H9 (cell line): ENCODE measurements at regions not wholly inside any gene's neighbourhood (a gene's known extent, or its start where the extent isn't known, plus 50 kb on each side); places are given as distances from the start of the nearest gene placed in this dataset.

Source experiments
- DNase-seq: peaks from one replicate; pipeline ENCODE4 v3.0.0-alpha.2; 2017
- H2AFZ ChIP-seq: one replicate; pipeline ENCODE4 v1.6.1; 2013; ENCODE audit warnings: mild to moderate bottlenecking, low read length, control low read depth, moderate library complexity
- H2AK5ac ChIP-seq: 2 replicates; pipeline ENCODE4 v1.6.1; 2013; ENCODE audit warnings: low read length, control low read depth, mixed read lengths; ENCODE audit not compliant: insufficient read length
- H2BK120ac ChIP-seq: one replicate; pipeline ENCODE4 v1.6.1; 2013; ENCODE audit warnings: low read depth, mild to moderate bottlenecking, low read length, control low read depth, inconsistent platforms; ENCODE audit not compliant: poor library complexity, severe bottlenecking
- H2BK12ac ChIP-seq: 2 replicates; pipeline ENCODE4 v1.6.1; 2013; ENCODE audit warnings: low read length, control low read depth, mixed read lengths, low read depth; ENCODE audit not compliant: insufficient read length
- H2BK15ac ChIP-seq: 2 replicates; pipeline ENCODE4 v1.6.1; 2013; ENCODE audit warnings: low read depth, low read length, control low read depth
- H2BK20ac ChIP-seq: one replicate; pipeline ENCODE4 v1.6.1; 2013; ENCODE audit warnings: low read depth, mild to moderate bottlenecking, low read length, control low read depth, inconsistent platforms; ENCODE audit not compliant: poor library complexity, severe bottlenecking
- H2BK5ac ChIP-seq: 2 replicates; pipeline ENCODE4 v1.6.1; 2013; ENCODE audit warnings: low read length, control low read depth, mixed read lengths; ENCODE audit not compliant: insufficient read length
- H3K14ac ChIP-seq: 2 replicates; pipeline ENCODE4 v1.6.1; 2013; ENCODE audit warnings: low read length, control low read depth; ENCODE audit not compliant: insufficient read depth
- H3K18ac ChIP-seq: 2 replicates; pipeline ENCODE4 v1.6.1; 2013; ENCODE audit warnings: low read depth, mild to moderate bottlenecking, mixed read lengths, low read length, control low read depth; ENCODE audit not compliant: insufficient read length
- H3K23ac ChIP-seq: 2 replicates; pipeline ENCODE4 v1.6.1; 2013; ENCODE audit warnings: low read length, control low read depth, mixed read lengths, low read depth; ENCODE audit not compliant: insufficient read length
- H3K23me2 ChIP-seq: 2 replicates; pipeline ENCODE4 v1.6.1; 2013; ENCODE audit warnings: low read depth, mild to moderate bottlenecking, mixed read lengths, low read length, control low read depth; ENCODE audit not compliant: insufficient read length, poor library complexity, severe bottlenecking
- H3K27ac ChIP-seq: 2 replicates; pipeline ENCODE4 v1.5.1; 2013; ENCODE audit warnings: low read length, control low read depth, mixed read lengths, low read depth; ENCODE audit not compliant: insufficient read length
- H3K27me3 ChIP-seq: 2 replicates; pipeline ENCODE4 v1.6.1; 2013; ENCODE audit warnings: low read length, control low read depth, inconsistent platforms; ENCODE audit not compliant: insufficient read depth
- H3K4ac ChIP-seq: 2 replicates; pipeline ENCODE4 v1.6.1; 2013; ENCODE audit warnings: low read depth, mild to moderate bottlenecking, control low read depth, inconsistent platforms, low read length, moderate library complexity
- H3K4me1 ChIP-seq: 2 replicates; pipeline ENCODE4 v1.6.1; 2013; ENCODE audit warnings: low read length, control low read depth, inconsistent platforms; ENCODE audit not compliant: insufficient read depth
- H3K4me2 ChIP-seq: 2 replicates; pipeline ENCODE4 v1.6.1; 2013; ENCODE audit warnings: low read length, control low read depth, mixed read lengths; ENCODE audit not compliant: insufficient read length, insufficient read depth
- H3K56ac ChIP-seq: 2 replicates; pipeline ENCODE4 v1.6.1; 2013; ENCODE audit warnings: low read depth, mild to moderate bottlenecking, mixed read lengths, low read length, control low read depth; ENCODE audit not compliant: insufficient read length
- H3K79me1 ChIP-seq: 2 replicates; pipeline ENCODE4 v1.6.1; 2013; ENCODE audit warnings: low read depth, mild to moderate bottlenecking, moderate library complexity, low read length, control low read depth, inconsistent platforms; ENCODE audit not compliant: insufficient read depth, poor library complexity, severe bottlenecking
- H3K79me2 ChIP-seq: 2 replicates; pipeline ENCODE4 v1.6.1; 2013; ENCODE audit warnings: low read length, control low read depth, inconsistent platforms; ENCODE audit not compliant: insufficient read depth
- H3K9ac ChIP-seq: 2 replicates; pipeline ENCODE4 v1.6.1; 2013; ENCODE audit warnings: low read length, control low read depth, mixed read lengths; ENCODE audit not compliant: insufficient read length; ENCODE audit errors: extremely low read depth
- H3K9me3 ChIP-seq: one replicate; pipeline ENCODE4 v1.6.1; 2013; ENCODE audit warnings: low read depth, low read length, inconsistent platforms; ENCODE audit not compliant: control insufficient read depth
- H3T11ph ChIP-seq: one replicate; pipeline ENCODE4 v1.6.1; 2013; ENCODE audit warnings: mild to moderate bottlenecking, low read length, control low read depth, inconsistent platforms
- H4K20me1 ChIP-seq: one replicate; pipeline ENCODE4 v1.6.1; 2013; ENCODE audit not compliant: control insufficient read depth, insufficient read length, insufficient read depth
- H4K5ac ChIP-seq: 2 replicates; pipeline ENCODE4 v1.6.1; 2013; ENCODE audit warnings: low read depth, mild to moderate bottlenecking, mixed read lengths, low read length, control low read depth; ENCODE audit not compliant: insufficient read length
- H4K8ac ChIP-seq: replicated peaks from 2 replicates; pipeline ENCODE4 v1.6.1; 2013; ENCODE audit warnings: low read length, control low read depth, mixed read lengths, low read depth; ENCODE audit not compliant: insufficient read length
- H4K91ac ChIP-seq: 2 replicates; pipeline ENCODE4 v1.6.1; 2013; ENCODE audit warnings: low read depth, mild to moderate bottlenecking, moderate library complexity, mixed read lengths, low read length, control low read depth; ENCODE audit not compliant: insufficient read length
- H3K27ac Mint-ChIP-seq, 3 experiments: 2 replicates in 2 of 3; 3 replicates in 1 of 3; pipeline ENCODE4 v1.8.0; 2020 to 2021; ENCODE audit warnings: mixed read lengths in 3 of 3, mild to moderate bottlenecking in 1 of 3, moderate library complexity in 1 of 3
- H3K27me3 Mint-ChIP-seq: 2 replicates; pipeline ENCODE4 v1.8.0; 2021; ENCODE audit warnings: low read depth, mild to moderate bottlenecking, moderate library complexity, mixed read lengths
- H3K36me3 Mint-ChIP-seq, 3 experiments: 2 replicates in 2 of 3; 3 replicates in 1 of 3; pipeline ENCODE4 v1.8.0; 2020 to 2021; ENCODE audit warnings: low read depth in 3 of 3, mixed read lengths in 3 of 3; ENCODE audit not compliant: insufficient read depth in 1 of 3
- H3K4me1 Mint-ChIP-seq, 2 experiments: 2 replicates each; pipeline ENCODE4 v1.8.0; 2020; ENCODE audit warnings: mixed read lengths in 2 of 2
- H3K4me3 Mint-ChIP-seq, 2 experiments: 2 replicates in 1 of 2; 3 replicates in 1 of 2; pipeline ENCODE4 v1.8.0; 2020 to 2021; ENCODE audit warnings: mild to moderate bottlenecking in 2 of 2, mixed read lengths in 2 of 2, moderate library complexity in 1 of 2
- H3K9me3 Mint-ChIP-seq, 2 experiments: 2 replicates in 1 of 2; 3 replicates in 1 of 2; pipeline ENCODE4 v1.8.0; 2020; ENCODE audit warnings: mild to moderate bottlenecking in 2 of 2, mixed read lengths in 2 of 2, moderate library complexity in 1 of 2
- WGBS: extraction: QIAGEN DNeasy Blood & Tissue Kit; methylation state at CpG from one replicate; pipeline ENCODE4 v1.1.7; 2013; ENCODE audit warnings: missing lambda C conversion rate, low lambda C conversion rate, mixed read lengths; ENCODE audit not compliant: insufficient read length; ENCODE audit errors: extremely low coverage; 5-methylcytosine and 5-hydroxymethylcytosine counted together
- TF ChIP-seq, protein P1 (sequence below): fragments of 200-600 bp; sonication (generic); conservative IDR thresholded peaks from 3 replicates; pipeline ENCODE4 v1.8.0; 2021; ENCODE audit warnings: antibody characterized with exemption, mild to moderate bottlenecking

DNA sequence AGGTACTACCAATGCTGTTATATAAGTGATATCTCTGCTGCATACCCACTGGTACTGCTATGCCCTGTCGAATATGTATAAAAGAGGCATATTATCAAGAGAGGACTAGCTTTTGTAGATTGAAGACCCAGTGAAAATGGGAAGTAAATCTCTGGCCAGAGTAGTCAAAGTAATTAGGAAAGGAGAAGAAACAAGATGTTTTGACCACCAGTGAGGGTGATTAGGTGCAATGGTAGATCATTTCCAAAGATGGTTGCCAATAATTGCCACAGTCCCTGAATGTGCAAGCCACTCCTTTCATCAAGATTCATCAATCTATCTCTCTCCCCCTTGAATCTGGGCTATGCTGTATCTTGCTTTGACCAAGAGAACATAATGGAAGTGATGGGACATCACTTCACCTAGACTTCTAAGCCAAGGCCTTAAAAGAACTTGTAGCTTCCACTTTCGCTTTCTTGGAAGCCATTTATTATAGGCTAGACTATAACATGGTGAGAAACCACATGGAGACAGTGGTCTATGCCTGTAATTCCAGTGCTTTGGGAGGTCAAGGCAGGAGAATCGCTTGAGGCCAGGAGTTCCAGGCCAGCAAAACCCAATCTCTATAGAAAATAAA lies 52.6 kb upstream of the ST8SIA6 start:
- H3K79me1 ChIP-seq = no peaks in the 10 kb centered on the region
- H3K4me3 Mint-ChIP-seq = no peak overlapping the region
- no peak overlapping the region for H3K9ac ChIP-seq
- no CpG with 5 or more reads among the region's 3 CpGs for WGBS
- H4K91ac ChIP-seq = no peak overlapping the region
- H2BK5ac ChIP-seq = no peak overlapping the region
- H3K18ac ChIP-seq = no peak overlapping the region
- H3K27me3 ChIP-seq = no peaks in the 10 kb centered on the region
- H3K27ac ChIP-seq = no peak overlapping the region
- H3K23me2 ChIP-seq = no peaks in the 10 kb centered on the region
- H2AFZ ChIP-seq = no peak overlapping the region
- no peak overlapping the region for H2BK120ac ChIP-seq
- H3K56ac ChIP-seq = no peak overlapping the region
- H4K5ac ChIP-seq = no peak overlapping the region
- no peaks in the 10 kb centered on the region; a peak in 1 of 5 replicates for H3K9me3 Mint-ChIP-seq
- H2BK12ac ChIP-seq = no peak overlapping the region
- no peak for DNase-seq
- H3K27me3 Mint-ChIP-seq = 0 out of 2 replicates have a peak, but pooled peaks cover 4% of the 10 kb centered on the region
- H4K20me1 ChIP-seq = no peaks in the 10 kb centered on the region
- no peak overlapping the region for H3T11ph ChIP-seq
- H2BK20ac ChIP-seq = no peak overlapping the region
- no peak overlapping the region for H3K23ac ChIP-seq
- no peak overlapping the region for H2AK5ac ChIP-seq
- H3K27ac Mint-ChIP-seq = no peak overlapping the region
- no peaks in the 10 kb centered on the region; a peak in 2 of 4 replicates for H3K4me1 Mint-ChIP-seq
- H3K4me2 ChIP-seq = no peak overlapping the region
- no peak overlapping the region for H3K4ac ChIP-seq
- no peak overlapping the region for H4K8ac ChIP-seq
- no peak overlapping the region for H3K14ac ChIP-seq
- H3K4me1 ChIP-seq = no peaks in the 10 kb centered on the region
- TF ChIP-seq, protein P1, sequence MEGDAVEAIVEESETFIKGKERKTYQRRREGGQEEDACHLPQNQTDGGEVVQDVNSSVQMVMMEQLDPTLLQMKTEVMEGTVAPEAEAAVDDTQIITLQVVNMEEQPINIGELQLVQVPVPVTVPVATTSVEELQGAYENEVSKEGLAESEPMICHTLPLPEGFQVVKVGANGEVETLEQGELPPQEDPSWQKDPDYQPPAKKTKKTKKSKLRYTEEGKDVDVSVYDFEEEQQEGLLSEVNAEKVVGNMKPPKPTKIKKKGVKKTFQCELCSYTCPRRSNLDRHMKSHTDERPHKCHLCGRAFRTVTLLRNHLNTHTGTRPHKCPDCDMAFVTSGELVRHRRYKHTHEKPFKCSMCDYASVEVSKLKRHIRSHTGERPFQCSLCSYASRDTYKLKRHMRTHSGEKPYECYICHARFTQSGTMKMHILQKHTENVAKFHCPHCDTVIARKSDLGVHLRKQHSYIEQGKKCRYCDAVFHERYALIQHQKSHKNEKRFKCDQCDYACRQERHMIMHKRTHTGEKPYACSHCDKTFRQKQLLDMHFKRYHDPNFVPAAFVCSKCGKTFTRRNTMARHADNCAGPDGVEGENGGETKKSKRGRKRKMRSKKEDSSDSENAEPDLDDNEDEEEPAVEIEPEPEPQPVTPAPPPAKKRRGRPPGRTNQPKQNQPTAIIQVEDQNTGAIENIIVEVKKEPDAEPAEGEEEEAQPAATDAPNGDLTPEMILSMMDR = no peak
- H3K9me3 ChIP-seq = no peaks in the 10 kb centered on the region
- no peaks in the 10 kb centered on the region for H3K36me3 Mint-ChIP-seq
- H3K79me2 ChIP-seq = no peaks in the 10 kb centered on the region
- H2BK15ac ChIP-seq = no peak overlapping the region
